Urothelium cell line (cell line): ENCODE measurements at regions not wholly inside any gene's neighbourhood (a gene's known extent, or its start where the extent isn't known, plus 50 kb on each side); places are given as distances from the start of the nearest gene placed in this dataset.
A peak's percentile ranks its signal among the peaks of the same experiment; 100 is the strongest.

Experiments
- DNase-seq: peaks from one replicate; pipeline ENCODE4 v3.0.0; 2011; ENCODE audit warnings: low spot score, mixed read lengths
- FAIRE-seq: peaks from 2 replicates; lab custom pipeline; 2011; peaks lifted over from hg19 to GRCh38; lab: Jason Lieb, UNC

GRCh38 chr2:200751786-200752185 is 59.9 kb upstream of the BZW1 start:
- no peak for FAIRE-seq

DNA sequence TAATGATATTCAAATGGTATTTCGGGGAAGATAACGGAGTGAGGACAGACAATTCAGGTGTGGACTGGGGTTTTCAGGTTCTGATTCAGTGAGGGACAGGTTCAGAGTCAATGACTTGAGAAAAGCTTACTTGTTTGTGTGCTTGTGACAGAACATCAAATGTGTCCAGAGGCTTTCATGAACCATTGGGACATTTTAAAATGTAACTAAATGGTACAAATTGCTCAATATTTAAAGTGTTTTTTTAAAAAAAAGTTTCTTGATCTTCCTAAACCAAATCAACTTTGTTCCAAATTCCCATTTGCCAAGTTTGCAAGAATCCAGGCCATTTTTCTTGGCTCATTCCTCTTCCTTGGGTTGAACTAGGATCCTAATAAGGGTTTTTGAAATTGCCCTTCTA is 59.4 kb upstream of the BZW1 start:
- no peak for DNase-seq
- no peak for FAIRE-seq

More at GRCh38 chr2:200751786-200752185, 59.9 kb upstream of the BZW1 start:
- DNase-seq, result no peak

DNA sequence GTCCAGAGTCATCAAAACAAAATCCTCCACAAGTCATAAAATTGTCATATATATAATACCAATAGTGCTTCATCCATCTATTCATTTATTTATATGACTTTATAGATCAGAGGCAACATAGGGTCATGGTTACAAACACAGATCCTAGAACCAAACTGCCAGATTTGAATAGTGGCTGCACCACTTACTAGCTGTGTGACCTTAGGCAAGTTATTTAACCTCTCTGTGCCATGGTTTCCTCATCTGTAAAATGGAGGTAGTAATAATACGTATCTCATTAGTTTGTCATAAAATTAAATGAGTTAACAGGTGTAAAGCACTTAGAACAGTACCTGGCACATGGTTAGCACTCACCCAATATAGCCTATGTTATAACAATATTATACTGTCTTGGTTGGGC is 58.9 kb upstream of the BZW1 start:
- FAIRE-seq (no peak), DNase-seq (no peak)

DNA sequence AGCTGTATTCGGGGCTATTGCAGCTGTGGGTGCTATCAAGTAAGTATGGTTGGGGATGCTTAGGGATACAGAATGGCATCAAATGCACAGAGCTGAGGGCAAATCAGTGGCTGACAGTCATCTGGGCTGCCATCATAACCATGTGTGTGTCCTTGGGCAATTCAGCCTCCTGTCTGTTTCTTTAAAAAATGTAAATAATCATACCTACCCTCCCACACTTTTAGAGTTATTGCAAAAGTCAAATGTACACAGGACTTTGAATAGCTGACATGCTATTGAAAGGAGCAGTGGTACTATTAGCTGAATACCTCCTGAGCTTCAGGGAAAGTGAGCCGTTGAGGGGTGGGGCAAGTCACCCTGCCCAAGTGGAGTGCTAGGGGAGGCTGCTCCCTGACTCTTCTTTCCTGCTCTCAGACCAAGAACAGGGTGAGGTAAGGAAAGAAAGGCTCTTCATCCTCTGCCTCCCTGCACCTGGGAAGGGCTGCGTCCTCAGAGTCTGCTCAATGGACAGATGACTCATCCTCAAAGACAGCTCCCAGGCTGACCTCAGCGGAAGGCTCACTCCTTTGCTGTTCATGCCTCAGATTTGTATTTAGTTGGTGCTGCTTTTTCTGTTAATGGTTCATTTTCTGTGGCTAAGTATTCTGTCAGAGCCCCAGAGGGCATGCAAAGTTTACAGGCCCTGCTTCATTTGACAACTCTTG is 54.9 kb upstream of the BZW1 start:
- DNase-seq, result peak; percentile 92
- FAIRE-seq, result no peak

DNA sequence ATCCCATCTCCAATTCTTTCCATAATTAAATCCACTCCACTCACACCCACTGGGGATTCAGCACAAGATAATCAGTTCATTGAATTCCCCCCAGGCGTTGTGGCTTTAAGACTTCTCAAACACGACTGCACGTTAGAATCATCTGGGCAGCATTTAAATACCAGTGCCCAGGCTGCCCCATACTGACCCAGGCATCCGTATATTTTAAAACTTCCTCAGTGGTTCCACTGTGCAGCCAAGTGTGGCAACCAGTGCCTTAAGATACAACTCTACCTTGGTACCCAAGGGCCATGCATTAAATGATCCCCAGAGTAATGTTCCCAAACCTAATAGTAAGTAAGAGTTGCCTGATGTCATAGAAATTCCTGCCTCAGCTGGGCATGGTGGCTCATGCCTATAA is 54.3 kb upstream of the BZW1 start:
- FAIRE-seq (no peak), DNase-seq (no peak)

DNA sequence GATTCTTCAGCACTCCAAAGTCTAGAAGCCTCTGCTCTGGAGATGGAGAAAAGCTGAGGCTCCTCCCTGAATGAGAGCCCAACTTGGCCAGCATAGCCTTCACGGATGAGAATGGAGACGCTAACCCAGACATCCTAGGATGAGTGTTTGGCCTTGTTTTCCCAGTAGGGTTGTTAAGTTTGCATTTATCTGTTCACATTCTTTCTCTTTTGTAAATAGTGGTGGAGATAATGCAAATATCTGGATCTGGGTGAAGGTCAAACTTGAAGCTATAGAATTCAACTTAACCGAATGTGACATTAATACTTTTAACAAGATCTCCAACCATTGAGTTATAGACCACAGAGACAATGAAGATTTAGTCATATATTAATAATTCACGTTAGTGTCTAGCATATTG is 53.4 kb upstream of the BZW1 start:
- no peak for DNase-seq
- no peak for FAIRE-seq

DNA sequence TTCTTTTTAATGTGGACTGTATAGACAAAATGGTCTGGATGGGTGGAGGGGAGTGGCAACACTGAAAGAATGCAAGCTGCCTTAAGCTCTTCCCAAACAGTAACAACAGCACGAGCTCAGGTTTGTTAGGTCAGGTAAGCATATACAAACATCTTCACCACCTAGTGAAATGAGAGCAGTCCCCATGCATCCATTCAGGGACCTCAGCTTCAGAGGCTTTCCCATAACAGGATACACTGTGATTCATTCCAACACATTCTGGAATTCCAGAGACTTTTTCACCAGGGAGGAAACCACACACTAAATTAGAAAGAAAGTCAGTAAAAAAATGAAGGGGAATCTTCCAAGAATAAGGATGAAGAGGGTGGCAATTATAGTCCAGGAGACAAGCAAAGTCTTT is 50.4 kb upstream of the BZW1 start:
- DNase-seq (no peak), FAIRE-seq (no peak)
